ENCODE measurements at regions not wholly inside any gene's neighbourhood (a gene's known extent, or its start where the extent isn't known, plus 50 kb on each side); places are given as distances from the start of the nearest gene placed in this dataset.
"Not testable (repeated sequence)": the region's sequence is repeated elsewhere in the genome, so short reads cannot be mapped to it uniquely, and the experiment has no call there.

- Histone ChIP-seq H3K9ac (ENCODE audit: low read length) (no peak overlapping the region), H3K27ac (ENCODE audit: low read depth, low read length) (no peak overlapping the region), H3K36me3 (ENCODE audit: control insufficient read depth, insufficient read depth, low read length) (no peaks in the 10 kb centered on the region), H3K4me1 (ENCODE audit: control insufficient read depth, insufficient read depth, low read length) (no peaks in the 10 kb centered on the region; the same call in 1 of the 2 replicates), H3K9me3 (ENCODE audit: control insufficient read depth, insufficient read depth, low read depth, low read length) (no peaks in the 10 kb centered on the region), H3K27me3 (ENCODE audit: control insufficient read depth, insufficient read depth, low read length) (no peaks in the 10 kb centered on the region), H3K4me3 (ENCODE audit: low read depth, low read length) (no peak overlapping the region)
Measured at GRCh38 chr5:106796081-106796480, 874.7 kb downstream of the EFNA5 start.

GRCh38 chr5:106784846-106785245, 885.9 kb downstream of the EFNA5 start:
- H3K9ac ChIP-seq (ENCODE audit: low read length) = no peak overlapping the region
- no peaks in the 10 kb centered on the region for H3K27me3 ChIP-seq (ENCODE audit: control insufficient read depth, insufficient read depth, low read length)
- no peak overlapping the region for H3K4me3 ChIP-seq (ENCODE audit: low read depth, low read length)
- no peaks in the 10 kb centered on the region for H3K9me3 ChIP-seq (ENCODE audit: control insufficient read depth, insufficient read depth, low read depth, low read length)
- no peaks in the 10 kb centered on the region for H3K36me3 ChIP-seq (ENCODE audit: control insufficient read depth, insufficient read depth, low read length)
- no peaks in the 10 kb centered on the region for H3K4me1 ChIP-seq (ENCODE audit: control insufficient read depth, insufficient read depth, low read length)
- H3K27ac ChIP-seq (ENCODE audit: low read depth, low read length) = no peak overlapping the region

GRCh38 chr5:106780355-106780754, 890.4 kb downstream of the EFNA5 start:
- H3K9ac ChIP-seq (ENCODE audit: low read length) = no peak overlapping the region
- no peak overlapping the region for H3K27ac ChIP-seq (ENCODE audit: low read depth, low read length)
- H3K27me3 ChIP-seq (ENCODE audit: control insufficient read depth, insufficient read depth, low read length) = no peaks in the 10 kb centered on the region
- no peaks in the 10 kb centered on the region for H3K36me3 ChIP-seq (ENCODE audit: control insufficient read depth, insufficient read depth, low read length)
- peaks cover 2% of the 10 kb centered on the region; the same call in 1 of the 2 replicates for H3K9me3 ChIP-seq (ENCODE audit: control insufficient read depth, insufficient read depth, low read depth, low read length)
- H3K4me3 ChIP-seq (ENCODE audit: low read depth, low read length) = no peak overlapping the region
- no peaks in the 10 kb centered on the region for H3K4me1 ChIP-seq (ENCODE audit: control insufficient read depth, insufficient read depth, low read length)

- not testable (repeated sequence) for H3K27me3 ChIP-seq (ENCODE audit: control insufficient read depth, insufficient read depth, low read length); H3K4me1 ChIP-seq (ENCODE audit: control insufficient read depth, insufficient read depth, low read length); H3K9me3 ChIP-seq (ENCODE audit: control insufficient read depth, insufficient read depth, low read depth, low read length); H3K4me3 ChIP-seq (ENCODE audit: low read depth, low read length); H3K27ac ChIP-seq (ENCODE audit: low read depth, low read length); H3K36me3 ChIP-seq (ENCODE audit: control insufficient read depth, insufficient read depth, low read length); H3K9ac ChIP-seq (ENCODE audit: low read length)
Measured at GRCh38 chr5:106776515-106776914, 894.2 kb downstream of the EFNA5 start.

- H3K4me1 ChIP-seq (ENCODE audit: control insufficient read depth, insufficient read depth, low read length) = no peaks in the 10 kb centered on the region
- no peak overlapping the region for H3K9ac ChIP-seq (ENCODE audit: low read length)
- no peak overlapping the region for H3K27ac ChIP-seq (ENCODE audit: low read depth, low read length)
- H3K27me3 ChIP-seq (ENCODE audit: control insufficient read depth, insufficient read depth, low read length) = no peaks in the 10 kb centered on the region
- no peaks in the 10 kb centered on the region for H3K9me3 ChIP-seq (ENCODE audit: control insufficient read depth, insufficient read depth, low read depth, low read length)
- no peaks in the 10 kb centered on the region for H3K36me3 ChIP-seq (ENCODE audit: control insufficient read depth, insufficient read depth, low read length)
- H3K4me3 ChIP-seq (ENCODE audit: low read depth, low read length) = no peak overlapping the region
Measured at GRCh38 chr5:106768392-106768791, 902.3 kb downstream of the EFNA5 start.

GRCh38 chr5:106766916-106767315, 903.8 kb downstream of the EFNA5 start:
- Histone ChIP-seq H3K4me1 (ENCODE audit: control insufficient read depth, insufficient read depth, low read length) (no peaks in the 10 kb centered on the region), H3K27ac (ENCODE audit: low read depth, low read length) (no peak overlapping the region), H3K9me3 (ENCODE audit: control insufficient read depth, insufficient read depth, low read depth, low read length) (no peaks in the 10 kb centered on the region), H3K9ac (ENCODE audit: low read length) (no peak overlapping the region), H3K4me3 (ENCODE audit: low read depth, low read length) (no peak overlapping the region), H3K36me3 (ENCODE audit: control insufficient read depth, insufficient read depth, low read length) (no peaks in the 10 kb centered on the region), H3K27me3 (ENCODE audit: control insufficient read depth, insufficient read depth, low read length) (no peaks in the 10 kb centered on the region)

- Histone ChIP-seq H3K27me3 (ENCODE audit: control insufficient read depth, insufficient read depth, low read length) (no peaks in the 10 kb centered on the region), H3K36me3 (ENCODE audit: control insufficient read depth, insufficient read depth, low read length) (no peaks in the 10 kb centered on the region), H3K9me3 (ENCODE audit: control insufficient read depth, insufficient read depth, low read depth, low read length) (no peaks in the 10 kb centered on the region), H3K9ac (ENCODE audit: low read length) (no peak overlapping the region), H3K27ac (ENCODE audit: low read depth, low read length) (no peak overlapping the region), H3K4me1 (ENCODE audit: control insufficient read depth, insufficient read depth, low read length) (peaks cover 10% of the 10 kb centered on the region), H3K4me3 (ENCODE audit: low read depth, low read length) (no peak overlapping the region)
Measured at GRCh38 chr5:106759581-106759980, 911.2 kb downstream of the EFNA5 start.

- Histone ChIP-seq H3K27me3 (ENCODE audit: control insufficient read depth, insufficient read depth, low read length) (no peaks in the 10 kb centered on the region), H3K27ac (ENCODE audit: low read depth, low read length) (no peak overlapping the region)
Measured at GRCh38 chr5:106759152-106759551, 911.6 kb downstream of the EFNA5 start.

GRCh38 chr5:106757672-106758071, 913.1 kb downstream of the EFNA5 start:
- no peaks in the 10 kb centered on the region for H3K36me3 ChIP-seq (ENCODE audit: control insufficient read depth, insufficient read depth, low read length)
- peaks cover 10% of the 10 kb centered on the region for H3K4me1 ChIP-seq (ENCODE audit: control insufficient read depth, insufficient read depth, low read length)
- no peak overlapping the region for H3K4me3 ChIP-seq (ENCODE audit: low read depth, low read length)
- H3K27me3 ChIP-seq (ENCODE audit: control insufficient read depth, insufficient read depth, low read length) = no peaks in the 10 kb centered on the region
- H3K9ac ChIP-seq (ENCODE audit: low read length) = no peak overlapping the region
- no peak overlapping the region for H3K27ac ChIP-seq (ENCODE audit: low read depth, low read length)
- H3K9me3 ChIP-seq (ENCODE audit: control insufficient read depth, insufficient read depth, low read depth, low read length) = no peaks in the 10 kb centered on the region

More at GRCh38 chr5:106759152-106759551, 911.6 kb downstream of the EFNA5 start:
- Histone ChIP-seq H3K36me3 (ENCODE audit: control insufficient read depth, insufficient read depth, low read length) (no peaks in the 10 kb centered on the region), H3K9me3 (ENCODE audit: control insufficient read depth, insufficient read depth, low read depth, low read length) (no peaks in the 10 kb centered on the region), H3K9ac (ENCODE audit: low read length) (no peak overlapping the region), H3K4me1 (ENCODE audit: control insufficient read depth, insufficient read depth, low read length) (peaks cover 10% of the 10 kb centered on the region), H3K4me3 (ENCODE audit: low read depth, low read length) (no peak overlapping the region)

- H3K9me3 ChIP-seq (ENCODE audit: control insufficient read depth, insufficient read depth, low read depth, low read length) = no peaks in the 10 kb centered on the region
- H3K27me3 ChIP-seq (ENCODE audit: control insufficient read depth, insufficient read depth, low read length) = no peaks in the 10 kb centered on the region
- H3K4me3 ChIP-seq (ENCODE audit: low read depth, low read length) = no peak overlapping the region
- H3K4me1 ChIP-seq (ENCODE audit: control insufficient read depth, insufficient read depth, low read length) = peaks cover 10% of the 10 kb centered on the region
- H3K36me3 ChIP-seq (ENCODE audit: control insufficient read depth, insufficient read depth, low read length) = no peaks in the 10 kb centered on the region
- no peak overlapping the region for H3K9ac ChIP-seq (ENCODE audit: low read length)
- no peak overlapping the region for H3K27ac ChIP-seq (ENCODE audit: low read depth, low read length)
Measured at GRCh38 chr5:106755789-106756188, 914.9 kb downstream of the EFNA5 start.

- H3K9me3 ChIP-seq (ENCODE audit: control insufficient read depth, insufficient read depth, low read depth, low read length) = no peaks in the 10 kb centered on the region
- H3K27me3 ChIP-seq (ENCODE audit: control insufficient read depth, insufficient read depth, low read length) = no peaks in the 10 kb centered on the region
- peaks cover 10% of the 10 kb centered on the region for H3K4me1 ChIP-seq (ENCODE audit: control insufficient read depth, insufficient read depth, low read length)
- no peaks in the 10 kb centered on the region for H3K36me3 ChIP-seq (ENCODE audit: control insufficient read depth, insufficient read depth, low read length)
- H3K4me3 ChIP-seq (ENCODE audit: low read depth, low read length) = no peak overlapping the region
- H3K9ac ChIP-seq (ENCODE audit: low read length) = no peak overlapping the region
- no peak overlapping the region for H3K27ac ChIP-seq (ENCODE audit: low read depth, low read length)
Measured at GRCh38 chr5:106755066-106755465, 915.7 kb downstream of the EFNA5 start.

GRCh38 chr5:106749826-106750225, 920.9 kb downstream of the EFNA5 start:
- Histone ChIP-seq H3K4me1 (ENCODE audit: control insufficient read depth, insufficient read depth, low read length) (peaks cover 1% of the 10 kb centered on the region), H3K27ac (ENCODE audit: low read depth, low read length) (no peak overlapping the region), H3K36me3 (ENCODE audit: control insufficient read depth, insufficient read depth, low read length) (no peaks in the 10 kb centered on the region), H3K27me3 (ENCODE audit: control insufficient read depth, insufficient read depth, low read length) (no peaks in the 10 kb centered on the region), H3K9me3 (ENCODE audit: control insufficient read depth, insufficient read depth, low read depth, low read length) (no peaks in the 10 kb centered on the region), H3K9ac (ENCODE audit: low read length) (no peak overlapping the region), H3K4me3 (ENCODE audit: low read depth, low read length) (no peak overlapping the region)

Data from HUES6 (cell line).